Thyroid gland (tissue), 4 donors: ENCODE measurements at regions not wholly inside any gene's neighbourhood (a gene's known extent, or its start where the extent isn't known, plus 50 kb on each side); places are given as distances from the start of the nearest gene placed in this dataset.

Source experiments
- DNase-seq, 2 donors: peaks; one replicate each; pipeline ENCODE4 v3.0.0-alpha.2; 2019
- H3K27ac ChIP-seq, 3 donors: fragments of 200-600 bp; sonication (generic); 1 replicate in 2 of 3; 2 replicates in 1 of 3; pipeline ENCODE4 v1.5.1; 2016 to 2019; ENCODE audit warnings: mild to moderate bottlenecking in 1 of 3, moderate library complexity in 1 of 3
- H3K27me3 ChIP-seq: fragments of 200-600 bp; sonication (generic); one replicate; pipeline ENCODE4 v1.5.1; 2019
- H3K36me3 ChIP-seq, 2 donors: fragments of 200-600 bp; sonication (generic); one replicate each; pipeline ENCODE4 v1.5.1; 2016 to 2019
- H3K4me1 ChIP-seq, 2 donors: fragments of 200-600 bp; sonication (generic); one replicate each; pipeline ENCODE4 v1.5.1; 2017 to 2019
- H3K4me3 ChIP-seq, 3 donors: fragments of 200-600 bp; sonication (generic); replicated peaks in 1 of 3; 1 replicate in 2 of 3; 2 replicates in 1 of 3; pipeline ENCODE4 v1.5.1; 2016; ENCODE audit warnings: mild to moderate bottlenecking in 1 of 3
- H3K9me3 ChIP-seq: fragments of 200-600 bp; sonication (generic); one replicate; pipeline ENCODE4 v1.5.1; 2017
- POLR2A ChIP-seq, 2 donors: fragments of 450-650 bp; IDR thresholded peaks; one replicate each; pipeline ENCODE4 v1.6.1; 2017; ENCODE audit warnings: antibody characterized with exemption in 2 of 2, mild to moderate bottlenecking in 2 of 2, moderate library complexity in 1 of 2
- WGBS, 2 donors: methylation state at CpG; one replicate each; pipeline ENCODE4 v1.1.5; 2017; 5-methylcytosine and 5-hydroxymethylcytosine counted together
- intact Hi-C: fragments of 100-400 bp; cut with DNase I; formaldehyde crosslinking; loops from one replicate; pipeline ENCODE4 v1.15.1; 2023
- TF ChIP-seq, protein P1 (sequence below), 6 experiments: fragments of 200-600 bp in 3 of 6; fragments of 450-650 bp in 3 of 6; sonication (generic) in 3 of 6; IDR thresholded peaks; one replicate each; pipeline ENCODE4 v1.5.1; 2016 to 2019; ENCODE audit warnings: antibody characterized with exemption in 6 of 6, mild to moderate bottlenecking in 2 of 6, inconsistent platforms in 1 of 6, moderate library complexity in 1 of 6

GRCh38 chr5:1731091-1731639 lies 68.5 kb downstream of the MRPL36 start:
- no peak for TF ChIP-seq POLR2A (IDR thresholded peaks at IDR 0.05)
- Histone ChIP-seq H3K27me3 (no peaks in the 10 kb centered on the region), H3K4me1 (no peaks in the 10 kb centered on the region), H3K27ac (no peak overlapping the region), H3K9me3 (no peaks in the 10 kb centered on the region), H3K4me3 (no peak overlapping the region), H3K36me3 (no peaks in the 10 kb centered on the region)
- no peak for DNase-seq
- intact Hi-C loops = no loop called here
- 85 to 87% methylated on average over 10 of the region's 11 CpGs for WGBS, 2 donors

DNA sequence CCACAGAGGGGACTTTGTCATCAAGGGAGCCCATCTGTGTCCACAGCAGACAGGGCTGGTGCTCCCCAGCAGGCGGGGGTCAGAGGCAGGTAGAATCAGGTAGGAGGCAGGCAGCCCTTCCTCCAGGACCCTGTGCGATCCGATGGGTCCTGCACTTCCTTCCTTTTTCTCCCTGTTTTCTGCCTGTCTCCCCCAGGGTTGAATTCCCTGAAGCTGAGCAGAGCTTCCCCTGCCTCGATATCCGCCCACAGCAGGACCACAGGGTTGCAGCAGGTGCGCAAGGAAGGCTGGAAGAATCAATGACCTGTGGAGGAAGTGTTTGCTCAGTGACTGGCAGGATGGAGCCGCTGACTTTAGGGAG lies 69.2 kb downstream of the MRPL36 start:
- H3K36me3 ChIP-seq = no peaks in the 10 kb centered on the region
- DNase-seq = no peak
- H3K4me3 ChIP-seq = no peak overlapping the region
- TF ChIP-seq, protein P1, sequence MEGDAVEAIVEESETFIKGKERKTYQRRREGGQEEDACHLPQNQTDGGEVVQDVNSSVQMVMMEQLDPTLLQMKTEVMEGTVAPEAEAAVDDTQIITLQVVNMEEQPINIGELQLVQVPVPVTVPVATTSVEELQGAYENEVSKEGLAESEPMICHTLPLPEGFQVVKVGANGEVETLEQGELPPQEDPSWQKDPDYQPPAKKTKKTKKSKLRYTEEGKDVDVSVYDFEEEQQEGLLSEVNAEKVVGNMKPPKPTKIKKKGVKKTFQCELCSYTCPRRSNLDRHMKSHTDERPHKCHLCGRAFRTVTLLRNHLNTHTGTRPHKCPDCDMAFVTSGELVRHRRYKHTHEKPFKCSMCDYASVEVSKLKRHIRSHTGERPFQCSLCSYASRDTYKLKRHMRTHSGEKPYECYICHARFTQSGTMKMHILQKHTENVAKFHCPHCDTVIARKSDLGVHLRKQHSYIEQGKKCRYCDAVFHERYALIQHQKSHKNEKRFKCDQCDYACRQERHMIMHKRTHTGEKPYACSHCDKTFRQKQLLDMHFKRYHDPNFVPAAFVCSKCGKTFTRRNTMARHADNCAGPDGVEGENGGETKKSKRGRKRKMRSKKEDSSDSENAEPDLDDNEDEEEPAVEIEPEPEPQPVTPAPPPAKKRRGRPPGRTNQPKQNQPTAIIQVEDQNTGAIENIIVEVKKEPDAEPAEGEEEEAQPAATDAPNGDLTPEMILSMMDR (IDR thresholded peaks at IDR 0.05) = no peak
- TF ChIP-seq POLR2A (IDR thresholded peaks at IDR 0.05) = no peak
- intact Hi-C loops = no loop called here
- 57 to 63% methylated on average over 6 of the region's 7 CpGs for WGBS, 2 donors
- H3K27me3 ChIP-seq = no peaks in the 10 kb centered on the region
- H3K27ac ChIP-seq = no peak overlapping the region
- H3K9me3 ChIP-seq = no peaks in the 10 kb centered on the region
- no peaks in the 10 kb centered on the region for H3K4me1 ChIP-seq

DNA sequence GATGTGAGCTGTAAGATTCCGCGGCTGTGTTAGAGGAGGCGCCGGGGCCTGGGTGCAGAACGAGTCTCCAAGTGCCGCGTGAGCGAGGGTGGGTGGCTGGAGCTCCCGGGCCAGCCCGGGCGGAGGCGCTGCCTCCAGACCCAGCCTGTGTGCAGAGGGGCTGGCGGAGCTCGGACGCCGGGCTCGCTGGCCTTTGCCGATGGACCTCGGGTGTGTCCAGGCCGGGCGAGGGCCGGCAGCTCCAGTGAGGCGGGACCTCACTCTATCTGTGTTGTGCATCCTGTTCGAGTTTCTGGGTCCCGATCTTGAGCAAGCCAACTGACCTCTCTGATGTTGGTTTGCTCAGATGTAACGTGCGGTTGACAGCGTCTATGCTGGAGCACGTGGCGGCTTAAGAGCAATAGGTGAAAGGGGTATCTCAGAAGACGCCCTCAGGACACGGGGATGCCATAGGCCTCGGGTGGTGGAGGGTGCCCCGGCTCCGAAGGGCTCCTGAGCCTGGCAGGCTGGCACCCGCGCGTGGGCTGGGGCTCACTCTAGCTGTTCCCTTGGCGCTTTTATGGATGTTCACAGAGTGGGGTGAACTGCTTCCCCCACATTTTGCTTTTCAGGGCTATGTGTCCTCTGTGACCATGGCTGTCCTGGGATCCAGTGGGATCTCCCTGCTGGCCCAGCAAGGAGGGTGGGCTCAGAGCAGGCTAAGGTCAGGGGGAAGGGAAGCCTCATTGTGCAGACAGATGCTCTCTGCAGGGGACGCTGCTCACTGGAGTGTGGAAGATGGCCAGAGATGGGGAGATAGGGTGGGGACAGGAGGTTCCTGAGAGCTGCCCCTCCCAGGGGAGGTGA lies 69.8 kb downstream of the MRPL36 start:
- no peak for TF ChIP-seq POLR2A (IDR thresholded peaks at IDR 0.05)
- TF ChIP-seq, protein P1 (IDR thresholded peaks at IDR 0.05) = no peak
- Histone ChIP-seq H3K4me3 (no peak overlapping the region), H3K27me3 (no peaks in the 10 kb centered on the region), H3K4me1 (no peaks in the 10 kb centered on the region), H3K27ac (no peak overlapping the region), H3K9me3 (no peaks in the 10 kb centered on the region), H3K36me3 (no peaks in the 10 kb centered on the region)
- 83 to 89% methylated on average over 37 to 40 of the region's 40 CpGs for WGBS, 2 donors
- intact Hi-C loops = no loop called here
- no peak for DNase-seq

- no peak for DNase-seq
- intact Hi-C loops = no loop called here
- H3K4me3 ChIP-seq = no peak overlapping the region
Observed at GRCh38 chr5:1728846-1729245, 70.8 kb downstream of the MRPL36 start.

GRCh38 chr5:1727571-1727970 lies 72.1 kb downstream of the MRPL36 start:
- Histone ChIP-seq H3K4me1 (no peaks in the 10 kb centered on the region), H3K4me3 (no peak overlapping the region), H3K27me3 (no peaks in the 10 kb centered on the region), H3K9me3 (no peaks in the 10 kb centered on the region), H3K27ac (no peak overlapping the region), H3K36me3 (no peaks in the 10 kb centered on the region)
- intact Hi-C loops = no loop called here
- no peak for TF ChIP-seq POLR2A (IDR thresholded peaks at IDR 0.05)
- TF ChIP-seq, protein P1 (IDR thresholded peaks at IDR 0.05) = no peak
- no peak for DNase-seq
- 78 to 80% methylated on average over 19 of the region's 19 CpGs for WGBS, 2 donors

More at GRCh38 chr5:1728846-1729245, 70.8 kb downstream of the MRPL36 start:
- H3K27me3 ChIP-seq = no peaks in the 10 kb centered on the region
- 94% methylated on average over 24 of the region's 24 CpGs for WGBS, 2 donors
- H3K9me3 ChIP-seq = no peaks in the 10 kb centered on the region
- no peak overlapping the region for H3K27ac ChIP-seq
- H3K4me1 ChIP-seq = no peaks in the 10 kb centered on the region
- no peak for TF ChIP-seq POLR2A (IDR thresholded peaks at IDR 0.05)
- TF ChIP-seq, protein P1 (IDR thresholded peaks at IDR 0.05) = no peak
- H3K36me3 ChIP-seq = no peaks in the 10 kb centered on the region
